HG03460 (cell line): ENCODE measurements at regions not wholly inside any gene's neighbourhood (a gene's known extent, or its start where the extent isn't known, plus 50 kb on each side); places are given as distances from the start of the nearest gene placed in this dataset.
"Not testable (repeated sequence)": the region's sequence is repeated elsewhere in the genome, so short reads cannot be mapped to it uniquely, and the experiment has no call there.

Experiments
- ATAC-seq: cut with Tn5 transposase; IDR thresholded peaks from one replicate; pipeline ENCODE4 v1.9.1; 2021; ENCODE audit not compliant: unreplicated experiment

DNA sequence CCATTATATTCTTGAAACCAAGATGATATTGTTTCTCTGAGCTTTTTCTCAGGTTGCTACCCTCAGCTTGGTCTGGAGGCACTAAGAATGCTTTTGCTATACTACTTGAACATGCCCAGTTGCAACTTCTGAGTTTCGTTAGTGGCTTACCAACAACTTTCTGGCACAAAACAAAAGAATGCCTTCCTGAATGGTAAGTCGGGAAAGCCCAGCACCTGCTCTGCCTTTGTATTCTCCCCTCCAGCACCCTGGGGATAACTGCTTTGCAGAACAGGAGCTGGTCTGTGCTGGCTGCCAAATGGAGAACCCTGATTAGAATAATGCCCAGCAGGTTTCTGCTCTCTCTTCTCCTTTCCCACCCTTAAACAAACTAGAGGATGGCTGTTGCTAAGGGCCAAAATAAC is 149.3 kb downstream of the TGFB2 start:
- no peak for ATAC-seq

DNA sequence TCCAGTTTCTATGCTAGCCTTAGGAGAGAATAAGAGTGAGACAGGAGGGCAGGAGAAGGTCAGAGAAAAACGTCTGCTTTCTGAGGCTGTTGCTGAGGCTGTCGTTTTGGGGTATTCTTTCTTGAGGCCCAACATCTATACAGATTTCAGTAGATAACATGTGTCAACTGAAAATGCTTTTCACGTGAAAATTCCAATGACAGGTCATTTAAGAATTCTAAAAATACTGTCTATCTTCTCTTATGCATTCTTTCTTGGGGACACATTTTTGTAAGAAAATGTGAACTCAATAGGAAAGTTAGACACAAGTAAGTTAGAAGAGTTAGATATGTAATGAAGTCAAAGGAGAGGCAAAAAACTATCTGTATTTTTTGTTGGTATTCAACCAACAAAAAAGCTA is 150.8 kb downstream of the TGFB2 start:
- no peak for ATAC-seq

- ATAC-seq = no peak
Measured at GRCh38 chr1:218496561-218496960, 151.4 kb downstream of the TGFB2 start.

DNA sequence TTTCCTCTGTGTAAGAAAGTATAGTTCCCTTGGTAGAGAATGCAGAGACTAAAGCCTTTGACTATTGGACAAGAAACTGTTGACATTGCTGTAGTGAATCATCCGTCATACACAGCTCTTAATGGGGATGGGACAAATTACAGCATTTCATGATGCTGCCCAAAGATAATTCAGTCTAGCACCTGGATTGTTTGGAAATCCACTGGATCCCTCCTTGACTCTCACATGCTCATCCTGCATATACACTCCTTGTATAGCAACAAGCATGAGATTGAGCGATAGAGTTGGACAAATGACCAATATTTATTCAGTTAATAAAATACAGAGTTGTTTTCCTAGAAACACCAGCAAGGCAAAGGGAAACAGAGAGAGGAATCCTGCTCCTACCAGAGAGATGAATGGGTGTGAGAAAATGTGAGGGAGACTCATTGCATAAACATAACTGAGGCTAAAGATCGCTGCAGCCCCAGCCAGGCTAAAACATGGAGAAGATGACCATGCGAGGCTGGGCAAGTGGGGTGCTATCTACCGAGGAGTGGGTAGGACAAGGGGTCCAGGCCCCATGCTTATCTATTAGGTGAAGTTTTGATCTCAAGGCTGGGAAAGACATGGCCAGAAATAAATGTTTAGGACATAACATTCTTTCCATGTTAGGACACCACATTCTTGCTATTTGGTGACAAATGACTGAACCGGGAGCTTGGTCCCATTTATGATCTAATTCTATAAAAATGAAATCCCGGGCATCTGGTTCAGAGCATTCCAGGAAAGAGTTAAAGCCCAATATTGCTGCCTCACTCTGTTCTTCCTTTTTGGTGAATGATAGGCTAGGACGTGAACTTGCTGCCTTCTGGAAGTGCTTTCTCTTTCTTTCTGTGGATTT is 153.2 kb downstream of the TGFB2 start:
- ATAC-seq = no peak

DNA sequence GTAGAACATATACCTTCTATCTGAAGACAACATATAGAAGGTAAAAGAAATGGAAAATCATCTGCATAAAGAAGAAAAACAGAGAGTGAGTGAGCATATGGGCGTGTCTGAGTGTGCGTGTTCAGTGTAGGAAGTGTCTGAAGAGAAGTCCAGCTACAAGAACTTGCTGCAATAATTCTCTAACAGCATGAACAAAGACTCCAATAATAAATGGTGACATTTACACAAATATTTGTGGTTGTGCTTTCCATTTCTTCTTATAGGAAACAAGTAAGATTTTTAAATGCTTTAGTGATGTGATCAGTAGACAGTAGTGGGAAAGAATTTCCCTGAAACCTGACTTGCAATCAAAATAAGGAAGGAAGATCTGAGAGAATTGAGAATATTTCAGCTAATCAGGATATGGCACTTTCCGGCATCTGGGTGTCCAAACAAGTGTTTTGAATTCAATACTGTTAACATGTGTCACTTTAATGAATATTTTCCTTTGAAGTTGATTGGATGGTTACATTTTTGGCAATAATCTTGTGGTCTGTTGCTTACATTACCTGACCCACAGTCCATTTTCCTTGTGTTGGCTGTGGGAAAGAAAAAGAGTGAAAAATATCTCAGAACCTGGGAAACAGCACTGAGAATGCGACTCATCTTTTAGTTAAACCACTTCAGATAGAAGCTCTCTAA is 154.0 kb downstream of the TGFB2 start:
- ATAC-seq = no peak

DNA sequence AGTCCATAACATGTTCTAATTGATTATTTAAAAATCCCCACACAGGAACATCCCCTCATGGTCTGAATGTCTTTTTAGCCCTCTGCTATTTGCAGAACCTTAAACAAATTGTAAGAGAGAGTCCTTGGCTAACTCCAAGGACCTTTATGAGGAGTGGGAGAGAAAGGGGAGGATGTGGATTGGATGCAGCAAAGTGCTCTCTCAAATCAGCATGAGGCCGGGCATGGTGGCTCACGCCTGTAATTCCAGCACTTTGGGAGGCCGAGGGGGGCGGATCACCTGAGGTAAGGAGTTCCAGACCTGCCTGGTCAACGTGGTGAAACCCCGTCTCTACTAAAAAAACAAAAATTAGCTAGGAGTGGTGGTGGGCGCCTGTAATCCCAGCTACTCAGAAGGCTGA is 154.8 kb downstream of the TGFB2 start:
- ATAC-seq = no peak

DNA sequence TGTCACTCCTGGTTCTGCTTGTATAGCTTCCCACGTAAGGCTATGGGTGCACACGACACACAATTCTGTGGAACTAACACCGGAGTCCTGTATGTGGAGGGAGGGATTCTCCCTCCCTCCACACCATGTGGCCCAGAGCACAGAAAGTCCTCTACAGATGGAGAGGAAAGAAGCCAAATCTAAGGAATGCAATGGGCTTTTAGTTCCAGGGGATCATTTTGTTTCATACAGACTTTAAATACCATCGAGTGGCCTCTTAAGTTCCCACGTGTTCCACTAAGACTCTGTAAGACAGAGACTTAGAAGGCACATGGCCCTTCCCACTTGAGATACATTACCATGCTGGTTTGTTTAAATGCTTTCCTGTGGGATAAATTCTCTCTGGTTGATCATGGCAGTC is 156.0 kb downstream of the TGFB2 start:
- no peak for ATAC-seq

- no peak for ATAC-seq
Measured at GRCh38 chr1:218502383-218502782, 157.2 kb downstream of the TGFB2 start.

- no peak for ATAC-seq
Measured at GRCh38 chr1:218503102-218503501, 158.0 kb downstream of the TGFB2 start.

GRCh38 chr1:218507355-218508002 is 162.3 kb downstream of the TGFB2 start:
- no peak for ATAC-seq

DNA sequence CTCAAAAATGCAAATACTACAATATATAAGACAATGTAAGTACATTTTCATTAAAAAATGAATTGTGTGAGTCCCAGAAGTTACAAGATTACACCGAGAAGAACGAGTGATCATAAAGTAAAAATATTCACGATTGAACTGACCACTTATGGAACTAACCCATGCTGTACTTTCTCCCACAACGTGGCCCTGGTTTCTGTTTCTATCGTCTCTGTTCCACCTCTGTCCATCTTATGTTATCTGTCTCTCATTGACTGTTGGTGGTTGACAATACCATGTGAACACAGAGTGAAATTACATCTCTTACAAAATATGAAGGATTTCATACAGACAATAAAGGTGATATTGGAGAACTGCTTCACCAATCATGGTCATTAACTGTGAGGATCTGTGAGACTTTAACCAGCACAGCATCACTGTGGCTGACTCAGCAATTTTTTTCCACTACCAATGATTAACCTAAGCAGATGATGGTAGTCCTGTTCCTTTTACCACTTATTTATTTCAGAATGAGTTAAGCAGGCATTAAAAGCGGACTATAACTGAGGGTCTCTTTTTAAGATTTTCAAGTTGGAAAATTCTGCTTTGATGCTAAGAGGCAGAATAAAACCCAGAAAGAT is 165.1 kb downstream of the TGFB2 start:
- ATAC-seq = no peak

GRCh38 chr1:218513328-218513727 is 168.2 kb downstream of the TGFB2 start:
- no peak for ATAC-seq

- ATAC-seq = no peak
Measured at GRCh38 chr1:218514689-218515088, 169.6 kb downstream of the TGFB2 start.

- ATAC-seq = no peak
Measured at GRCh38 chr1:218516526-218516925, 171.4 kb downstream of the TGFB2 start.

- ATAC-seq = no peak
Measured at GRCh38 chr1:218517459-218517858, 172.3 kb downstream of the TGFB2 start.

GRCh38 chr1:218518216-218518740 is 173.1 kb downstream of the TGFB2 start:
- ATAC-seq = no peak

- ATAC-seq = not testable (repeated sequence)
Measured at GRCh38 chr1:218520646-218521045, 175.5 kb downstream of the TGFB2 start.

- ATAC-seq = no peak
Measured at GRCh38 chr1:218521414-218522169, 176.5 kb downstream of the TGFB2 start.

DNA sequence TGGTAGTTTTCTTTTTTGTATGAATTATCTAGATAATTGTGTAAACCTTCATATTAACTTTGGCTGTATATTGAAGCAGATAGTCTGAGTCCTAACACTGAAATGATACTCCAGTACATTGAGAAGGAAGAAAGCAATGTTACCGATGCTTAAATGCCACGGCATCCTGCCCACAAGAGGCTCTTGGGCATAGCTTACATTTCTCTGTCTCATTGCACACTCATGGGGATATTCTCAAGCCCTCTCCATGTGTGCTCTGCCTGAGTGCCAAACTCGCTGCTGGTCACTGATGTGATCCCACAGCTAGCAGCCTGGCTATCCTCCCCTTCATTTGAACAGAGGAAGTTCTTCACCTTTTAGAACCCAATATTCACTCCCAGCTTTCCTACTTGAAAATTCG is 179.4 kb downstream of the TGFB2 start:
- no peak for ATAC-seq

DNA sequence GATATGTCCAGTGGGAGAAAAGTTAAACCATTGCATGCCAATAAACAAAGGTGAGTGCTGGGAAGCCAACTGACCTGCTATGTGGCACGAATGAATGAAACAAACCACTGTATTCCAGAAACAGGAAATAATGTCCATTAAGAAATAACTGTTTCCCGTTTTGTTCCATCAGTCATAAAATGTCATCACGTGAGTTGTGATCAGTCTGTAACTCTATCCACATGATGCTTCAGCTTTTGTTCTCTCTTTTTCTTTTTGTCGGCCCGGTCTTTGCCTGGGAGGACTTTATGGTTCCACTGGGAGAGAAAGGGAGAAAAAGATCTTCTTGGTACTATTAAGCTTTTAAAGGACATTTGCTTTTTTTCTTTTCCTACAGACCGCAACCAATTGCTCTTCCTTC is 179.9 kb downstream of the TGFB2 start:
- ATAC-seq = no peak
